Fibroblast of lung (primary cell): ENCODE measurements at regions not wholly inside any gene's neighbourhood (a gene's known extent, or its start where the extent isn't known, plus 50 kb on each side); places are given as distances from the start of the nearest gene placed in this dataset.
"Not testable (repeated sequence)": the region's sequence is repeated elsewhere in the genome, so short reads cannot be mapped to it uniquely, and the experiment has no call there.

ENCODE experiments used
- DNase-seq, 2 donors: peaks; one replicate each; pipeline versions ENCODE4 v3.0.0 to v3.0.0-alpha.2; 2010; ENCODE audit warnings: low read depth in 2 of 2
- H2AFZ ChIP-seq: 2 replicates; pipeline ENCODE4 v1.5.1; 2012; ENCODE audit warnings: low read length, control low read depth, inconsistent platforms
- H3K27ac ChIP-seq: 2 replicates; pipeline ENCODE4 v1.5.1; 2011; ENCODE audit warnings: low read length, control low read depth; ENCODE audit not compliant: insufficient read depth
- H3K27me3 ChIP-seq: 2 replicates; pipeline ENCODE4 v1.5.1; 2011; ENCODE audit warnings: mild to moderate bottlenecking, low read length; ENCODE audit not compliant: control insufficient read depth, insufficient read depth
- H3K36me3 ChIP-seq: 2 replicates; pipeline ENCODE4 v1.5.1; 2011; ENCODE audit warnings: low read length; ENCODE audit not compliant: control insufficient read depth, insufficient read depth
- H3K4me1 ChIP-seq: 2 replicates; pipeline ENCODE4 v1.5.1; 2011; ENCODE audit warnings: low read length; ENCODE audit not compliant: control insufficient read depth, insufficient read depth; ENCODE audit errors: extremely low read depth
- H3K4me2 ChIP-seq: 2 replicates; pipeline ENCODE4 v1.5.1; 2011; ENCODE audit warnings: low read length, control low read depth; ENCODE audit not compliant: insufficient read depth; ENCODE audit errors: extremely low read depth
- H3K4me3 ChIP-seq, 4 experiments: fragments of 200-600 bp in 1 of 4; sonication (generic) in 1 of 4; replicated peaks in 1 of 4; 2 replicates each; pipeline ENCODE4 v1.5.1; 2011 to 2016; ENCODE audit warnings: low read length in 4 of 4, low read depth in 3 of 4, mild to moderate bottlenecking in 3 of 4, control low read depth in 2 of 4, inconsistent platforms in 1 of 4, mixed read lengths in 1 of 4; ENCODE audit not compliant: insufficient read depth in 1 of 4; ENCODE audit errors: control extremely low read depth in 1 of 4
- H3K79me2 ChIP-seq: 2 replicates; pipeline ENCODE4 v1.5.1; 2012; ENCODE audit warnings: mild to moderate bottlenecking, low read length, inconsistent platforms; ENCODE audit not compliant: control insufficient read depth, insufficient read depth
- H3K9ac ChIP-seq: 2 replicates; pipeline ENCODE4 v1.5.1; 2011; ENCODE audit warnings: mild to moderate bottlenecking, low read length, control low read depth; ENCODE audit not compliant: insufficient read depth
- H3K9me3 ChIP-seq: 2 replicates; pipeline ENCODE4 v1.5.1; 2012; ENCODE audit warnings: low read depth, low read length; ENCODE audit not compliant: control insufficient read depth, insufficient read depth
- H4K20me1 ChIP-seq: 2 replicates; pipeline ENCODE4 v1.5.1; 2011; ENCODE audit warnings: low read length; ENCODE audit not compliant: control insufficient read depth, insufficient read depth; ENCODE audit errors: extremely low read depth
- EZH2 ChIP-seq: IDR thresholded peaks from 2 replicates; pipeline ENCODE4 v1.5.1; 2012; ENCODE audit warnings: low read length, control low read depth, mild to moderate bottlenecking; ENCODE audit errors: missing control alignments
- TF ChIP-seq, protein P1 (sequence below), 2 donors: IDR thresholded peaks in 1 of 2; conservative IDR thresholded peaks in 1 of 2; 1 replicate in 1 of 2; 2 replicates in 1 of 2; pipeline ENCODE4 v1.5.1; 2011 to 2012; ENCODE audit warnings: low read length in 2 of 2, control low read depth in 1 of 2, inconsistent platforms in 1 of 2, low read depth in 1 of 2, mild to moderate bottlenecking in 1 of 2

- Histone ChIP-seq H4K20me1 (no peaks in the 10 kb centered on the region), H2AFZ (no peak overlapping the region), H3K9ac (no peak overlapping the region), H3K4me2 (no peak overlapping the region), H3K79me2 (no peaks in the 10 kb centered on the region), H3K4me1 (no peaks in the 10 kb centered on the region), H3K27ac (no peak overlapping the region), H3K4me3 (no peak overlapping the region), H3K36me3 (no peaks in the 10 kb centered on the region), H3K27me3 (no peaks in the 10 kb centered on the region), H3K9me3 (no peaks in the 10 kb centered on the region)
- DNase-seq: no peak
- no peak for TF ChIP-seq EZH2
- TF ChIP-seq, protein P1, sequence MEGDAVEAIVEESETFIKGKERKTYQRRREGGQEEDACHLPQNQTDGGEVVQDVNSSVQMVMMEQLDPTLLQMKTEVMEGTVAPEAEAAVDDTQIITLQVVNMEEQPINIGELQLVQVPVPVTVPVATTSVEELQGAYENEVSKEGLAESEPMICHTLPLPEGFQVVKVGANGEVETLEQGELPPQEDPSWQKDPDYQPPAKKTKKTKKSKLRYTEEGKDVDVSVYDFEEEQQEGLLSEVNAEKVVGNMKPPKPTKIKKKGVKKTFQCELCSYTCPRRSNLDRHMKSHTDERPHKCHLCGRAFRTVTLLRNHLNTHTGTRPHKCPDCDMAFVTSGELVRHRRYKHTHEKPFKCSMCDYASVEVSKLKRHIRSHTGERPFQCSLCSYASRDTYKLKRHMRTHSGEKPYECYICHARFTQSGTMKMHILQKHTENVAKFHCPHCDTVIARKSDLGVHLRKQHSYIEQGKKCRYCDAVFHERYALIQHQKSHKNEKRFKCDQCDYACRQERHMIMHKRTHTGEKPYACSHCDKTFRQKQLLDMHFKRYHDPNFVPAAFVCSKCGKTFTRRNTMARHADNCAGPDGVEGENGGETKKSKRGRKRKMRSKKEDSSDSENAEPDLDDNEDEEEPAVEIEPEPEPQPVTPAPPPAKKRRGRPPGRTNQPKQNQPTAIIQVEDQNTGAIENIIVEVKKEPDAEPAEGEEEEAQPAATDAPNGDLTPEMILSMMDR (conservative IDR thresholded peaks at IDR 0.05 in 1 of 2, IDR thresholded peaks at IDR 0.05 in 1 of 2; ENCODE audit: low read depth in 1 of 2, low read length in 2 of 2): no peak
Measured at GRCh38 chr10:120105492-120105891, 213.0 kb downstream of the SEC23IP start.

GRCh38 chr10:120108916-120109315, 216.4 kb downstream of the SEC23IP start:
- no peak for TF ChIP-seq EZH2
- TF ChIP-seq, protein P1 (conservative IDR thresholded peaks at IDR 0.05 in 1 of 2, IDR thresholded peaks at IDR 0.05 in 1 of 2; ENCODE audit: low read depth in 1 of 2, low read length in 2 of 2): no peak
- no peak overlapping the region for H3K27ac ChIP-seq
- no peaks in the 10 kb centered on the region for H4K20me1 ChIP-seq
- no peaks in the 10 kb centered on the region for H3K36me3 ChIP-seq
- no peaks in the 10 kb centered on the region for H3K27me3 ChIP-seq
- no peak overlapping the region for H2AFZ ChIP-seq
- no peak overlapping the region for H3K9ac ChIP-seq
- no peaks in the 10 kb centered on the region for H3K9me3 ChIP-seq
- H3K4me2 ChIP-seq: no peak overlapping the region
- DNase-seq: no peak
- H3K79me2 ChIP-seq: no peaks in the 10 kb centered on the region
- H3K4me1 ChIP-seq: no peaks in the 10 kb centered on the region
- no peak overlapping the region for H3K4me3 ChIP-seq

- H3K79me2 ChIP-seq, H3K27ac ChIP-seq, DNase-seq, H3K27me3 ChIP-seq, H3K9me3 ChIP-seq, H3K36me3 ChIP-seq, H3K9ac ChIP-seq, H2AFZ ChIP-seq, H3K4me2 ChIP-seq, H4K20me1 ChIP-seq, H3K4me3 ChIP-seq, H3K4me1 ChIP-seq: not testable (repeated sequence)
Measured at GRCh38 chr10:120109725-120110124, 217.2 kb downstream of the SEC23IP start.
